ENCODE measurements at regions not wholly inside any gene's neighbourhood (a gene's known extent, or its start where the extent isn't known, plus 50 kb on each side); places are given as distances from the start of the nearest gene placed in this dataset.
A peak's percentile ranks its signal among the peaks of the same experiment; 100 is the strongest.

DNA sequence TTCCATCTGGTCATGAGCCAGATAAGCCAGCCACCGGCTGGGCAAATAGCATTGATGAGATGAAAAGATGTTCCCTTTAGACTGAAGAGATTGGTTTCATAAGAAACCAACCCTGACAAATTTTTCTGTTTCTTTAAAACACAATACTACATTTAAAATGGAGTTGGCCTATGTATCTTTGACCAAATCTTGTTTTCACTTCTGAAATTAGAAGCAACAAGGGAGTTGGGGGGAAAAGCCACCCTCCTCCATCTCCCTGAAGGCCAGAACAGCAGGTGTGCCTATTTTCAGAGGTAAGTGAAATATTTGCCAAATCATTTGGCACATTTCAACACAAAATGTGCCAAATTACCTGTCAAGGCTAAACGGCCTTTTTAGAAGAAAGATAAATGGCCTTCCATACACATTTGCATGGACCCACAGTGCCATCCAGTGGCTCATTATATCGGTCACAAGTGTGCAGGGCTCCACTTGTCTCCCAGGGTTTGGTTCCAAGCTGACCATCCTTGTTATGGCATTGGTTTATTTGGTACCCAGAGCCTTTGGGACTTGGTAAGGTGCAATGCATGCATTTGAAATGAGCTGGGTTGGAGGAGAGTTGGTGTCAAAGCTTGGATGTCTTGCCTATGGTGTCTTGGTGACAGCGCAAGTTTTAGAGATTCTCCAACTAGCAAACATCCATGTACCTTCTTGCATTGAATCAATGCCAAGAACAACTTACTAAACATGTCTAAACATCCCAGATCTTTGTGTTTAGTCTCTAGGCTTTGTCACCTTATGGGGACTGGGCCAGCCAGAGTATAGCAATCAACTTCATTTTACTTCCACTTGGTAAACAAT lies 372.0 kb upstream of the KIF2A start:
- Histone ChIP-seq H2AFZ (ENCODE audit: low read length) (peak overlapping the region; percentile 78; the same call in 1 of the 2 replicates), H3K9me3 (ENCODE audit: insufficient read depth in 2 of 2, low read depth in 1 of 2, low read length in 1 of 2) (no peaks in the 10 kb centered on the region), H3K36me3 (ENCODE audit: control insufficient read depth in 2 of 4, insufficient read depth in 4 of 4, low read length in 3 of 4) (no peaks in the 10 kb centered on the region), H3K9ac (replicated peaks in 1 of 4; ENCODE audit: extremely low read depth in 1 of 4, low read depth in 3 of 4, low read length in 3 of 4) (no peak overlapping the region), H3K27me3 (replicated peaks in 1 of 4; ENCODE audit: control insufficient read depth in 3 of 4, extremely low read depth in 1 of 4, insufficient read depth in 3 of 4, low read length in 3 of 4) (no peaks in the 10 kb centered on the region), H3K56ac (replicated peaks; ENCODE audit: insufficient read length, low read depth, low read length) (no peak overlapping the region), H3K4me2 (ENCODE audit: insufficient read depth in 1 of 2, low read depth in 2 of 2, low read length in 2 of 2) (no peak overlapping the region), H2BK5ac (ENCODE audit: low read depth, low read length) (no peak overlapping the region), H3K18ac (ENCODE audit: extremely low read depth, low read length) (no peak overlapping the region), H2BK120ac (replicated peaks; ENCODE audit: low read depth, low read length) (no peak overlapping the region), H2AK5ac (ENCODE audit: low read depth, low read length) (no peak overlapping the region), H3K27ac (ENCODE audit: low read depth, low read length) (no peak overlapping the region), H3K79me1 (ENCODE audit: low read depth, low read length) (no peaks in the 10 kb centered on the region), H4K5ac (ENCODE audit: insufficient read length, low read depth, low read length) (no peak overlapping the region), H3K79me2 (ENCODE audit: control insufficient read depth in 1 of 2, insufficient read depth in 2 of 2, low read length in 2 of 2) (no peaks in the 10 kb centered on the region), H4K20me1 (replicated peaks in 1 of 2; ENCODE audit: control insufficient read depth in 1 of 2, insufficient read depth in 2 of 2, low read length in 2 of 2) (no peaks in the 10 kb centered on the region), H3K4me1 (replicated peaks in 1 of 4; ENCODE audit: control insufficient read depth in 3 of 4, insufficient read depth in 4 of 4, low read length in 3 of 4) (no peaks in the 10 kb centered on the region), H3K4ac (replicated peaks; ENCODE audit: insufficient read length, low read depth, low read length) (no peak overlapping the region), H3K23me2 (ENCODE audit: low read depth, low read length) (0 out of 2 replicates have a peak, but pooled peaks cover 2% of the 10 kb centered on the region), H4K91ac (replicated peaks; ENCODE audit: insufficient read length, low read length) (no peak overlapping the region), H2BK15ac (ENCODE audit: low read length) (no peak overlapping the region), H4K8ac (ENCODE audit: extremely low read depth, insufficient read depth, low read length) (no peak overlapping the region), H3K4me3 (ENCODE audit: extremely low read depth in 1 of 4, insufficient read depth in 2 of 4, low read depth in 3 of 4, low read length in 4 of 4) (no peak overlapping the region), H2BK20ac (ENCODE audit: low read length) (no peak overlapping the region), H2BK12ac (ENCODE audit: low read depth, low read length) (no peak overlapping the region), H3K23ac (ENCODE audit: insufficient read length) (no peak overlapping the region), H3K14ac (ENCODE audit: insufficient read length) (no peak overlapping the region)
- ChIA-PET POLR2A (ENCODE audit: partially characterized antibody) (no interaction called here), CTCF (ENCODE audit: partially characterized antibody) (interaction anchor here (0.6 to 3.6 kb wide), 26 partner anchors 10 to 1117 kb away, joined by 3 to 22 read pairs (median 3); no protein-coding TSS in a partner anchor)
- FAIRE-seq = peak; percentile 97
- peak in 1 of 2 experiments; percentile 69 for DNase-seq (ENCODE audit: low read depth in 1 of 2, low spot score in 2 of 2)
- WGBS, 2 experiments (ENCODE audit: extremely low coverage in 1 of 2, insufficient coverage in 1 of 2, insufficient read length in 1 of 2, insufficient replicate concordance in 2 of 2, low coverage in 1 of 2, low lambda C conversion rate in 2 of 2, missing lambda C conversion rate in 1 of 2) = 76% methylated on average over 4 of the region's 4 CpGs; no CpG with 5 or more reads in 1 of the 2 experiments
- no peak for TF ChIP-seq EGR1 (IDR thresholded peaks at IDR 0.05; ENCODE audit: borderline replicate concordance, low read depth, low read length)
- no peak for TF ChIP-seq TBP (IDR thresholded peaks at IDR 0.05; ENCODE audit: low read depth, low read length)
- TF ChIP-seq TCF12 (IDR thresholded peaks at IDR 0.05; ENCODE audit: low read depth, low read length) = no peak
- TF ChIP-seq RAD21 (IDR thresholded peaks at IDR 0.05 in 1 of 2, conservative IDR thresholded peaks at IDR 0.05 in 1 of 2; ENCODE audit: low read depth in 2 of 2, low read length in 2 of 2) = peak; percentile 94 to 96
- no peak for TF ChIP-seq TAF1 (IDR thresholded peaks at IDR 0.05; ENCODE audit: low read depth, low read length)
- TF ChIP-seq, protein P1, sequence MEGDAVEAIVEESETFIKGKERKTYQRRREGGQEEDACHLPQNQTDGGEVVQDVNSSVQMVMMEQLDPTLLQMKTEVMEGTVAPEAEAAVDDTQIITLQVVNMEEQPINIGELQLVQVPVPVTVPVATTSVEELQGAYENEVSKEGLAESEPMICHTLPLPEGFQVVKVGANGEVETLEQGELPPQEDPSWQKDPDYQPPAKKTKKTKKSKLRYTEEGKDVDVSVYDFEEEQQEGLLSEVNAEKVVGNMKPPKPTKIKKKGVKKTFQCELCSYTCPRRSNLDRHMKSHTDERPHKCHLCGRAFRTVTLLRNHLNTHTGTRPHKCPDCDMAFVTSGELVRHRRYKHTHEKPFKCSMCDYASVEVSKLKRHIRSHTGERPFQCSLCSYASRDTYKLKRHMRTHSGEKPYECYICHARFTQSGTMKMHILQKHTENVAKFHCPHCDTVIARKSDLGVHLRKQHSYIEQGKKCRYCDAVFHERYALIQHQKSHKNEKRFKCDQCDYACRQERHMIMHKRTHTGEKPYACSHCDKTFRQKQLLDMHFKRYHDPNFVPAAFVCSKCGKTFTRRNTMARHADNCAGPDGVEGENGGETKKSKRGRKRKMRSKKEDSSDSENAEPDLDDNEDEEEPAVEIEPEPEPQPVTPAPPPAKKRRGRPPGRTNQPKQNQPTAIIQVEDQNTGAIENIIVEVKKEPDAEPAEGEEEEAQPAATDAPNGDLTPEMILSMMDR (IDR thresholded peaks at IDR 0.05; ENCODE audit: control extremely low read depth in 1 of 3, insufficient read depth in 1 of 3, low read depth in 1 of 3, low read length in 3 of 3) = peak; percentile 58 to 79 (median 71)
